ENCODE measurements at regions not wholly inside any gene's neighbourhood (a gene's known extent, or its start where the extent isn't known, plus 50 kb on each side); places are given as distances from the start of the nearest gene placed in this dataset.
"Not testable (repeated sequence)": the region's sequence is repeated elsewhere in the genome, so short reads cannot be mapped to it uniquely, and the experiment has no call there.

- TF ChIP-seq, protein P1, sequence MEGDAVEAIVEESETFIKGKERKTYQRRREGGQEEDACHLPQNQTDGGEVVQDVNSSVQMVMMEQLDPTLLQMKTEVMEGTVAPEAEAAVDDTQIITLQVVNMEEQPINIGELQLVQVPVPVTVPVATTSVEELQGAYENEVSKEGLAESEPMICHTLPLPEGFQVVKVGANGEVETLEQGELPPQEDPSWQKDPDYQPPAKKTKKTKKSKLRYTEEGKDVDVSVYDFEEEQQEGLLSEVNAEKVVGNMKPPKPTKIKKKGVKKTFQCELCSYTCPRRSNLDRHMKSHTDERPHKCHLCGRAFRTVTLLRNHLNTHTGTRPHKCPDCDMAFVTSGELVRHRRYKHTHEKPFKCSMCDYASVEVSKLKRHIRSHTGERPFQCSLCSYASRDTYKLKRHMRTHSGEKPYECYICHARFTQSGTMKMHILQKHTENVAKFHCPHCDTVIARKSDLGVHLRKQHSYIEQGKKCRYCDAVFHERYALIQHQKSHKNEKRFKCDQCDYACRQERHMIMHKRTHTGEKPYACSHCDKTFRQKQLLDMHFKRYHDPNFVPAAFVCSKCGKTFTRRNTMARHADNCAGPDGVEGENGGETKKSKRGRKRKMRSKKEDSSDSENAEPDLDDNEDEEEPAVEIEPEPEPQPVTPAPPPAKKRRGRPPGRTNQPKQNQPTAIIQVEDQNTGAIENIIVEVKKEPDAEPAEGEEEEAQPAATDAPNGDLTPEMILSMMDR (IDR thresholded peaks at IDR 0.05) = no peak
- Histone ChIP-seq H3K27me3 (no peaks in the 10 kb centered on the region), H3K36me3 (no peaks in the 10 kb centered on the region), H3K27ac (no peak overlapping the region), H3K9me3 (no peaks in the 10 kb centered on the region), H3K4me3 (no peak overlapping the region), H3K4me1 (no peaks in the 10 kb centered on the region)
- 74 to 80% methylated on average over 1 of the region's 1 CpG for WGBS, 2 donors
- intact Hi-C loops (cut with DNase I) = no loop called here
- ATAC-seq (no peak), DNase-seq (no peak), FAIRE-seq (no peak)
Measured at GRCh38 chr3:81868597-81868996, 107.2 kb upstream of the GBE1 start.

- WGBS, 2 donors = 76 to 83% methylated on average over 2 of the region's 2 CpGs
- FAIRE-seq = no peak
- ATAC-seq = no peak
Measured at GRCh38 chr3:81867875-81868274, 106.4 kb upstream of the GBE1 start.

DNA sequence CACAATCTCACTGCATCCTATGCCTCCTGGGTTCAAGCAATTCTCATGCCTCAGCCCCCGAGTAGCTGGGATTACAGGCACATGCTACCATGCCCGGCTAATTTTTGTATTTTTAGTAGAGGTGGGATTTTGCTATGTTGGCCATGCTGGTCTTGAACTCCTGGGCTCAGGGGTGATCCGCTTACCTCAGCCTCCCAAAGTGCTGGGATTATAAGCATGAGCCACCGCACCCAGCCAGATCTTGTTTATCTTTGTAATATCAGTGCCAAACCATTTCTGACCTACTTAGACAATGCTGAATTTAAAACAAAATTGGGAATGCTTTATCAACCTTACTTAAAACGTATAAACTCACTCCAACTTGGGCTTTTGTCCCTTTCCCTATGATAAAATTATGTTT lies 103.7 kb upstream of the GBE1 start:
- WGBS, 2 donors = 76 to 78% methylated on average over 5 of the region's 5 CpGs
- H3K4me1 ChIP-seq; FAIRE-seq; DNase-seq; H3K4me3 ChIP-seq; H3K9me3 ChIP-seq; H3K27ac ChIP-seq; intact Hi-C loops (cut with DNase I); H3K27me3 ChIP-seq; H3K36me3 ChIP-seq; ATAC-seq: not testable (repeated sequence)

More at GRCh38 chr3:81867875-81868274, 106.4 kb upstream of the GBE1 start:
- Histone ChIP-seq H3K27me3 (no peaks in the 10 kb centered on the region), H3K4me3 (no peak overlapping the region), H3K36me3 (no peaks in the 10 kb centered on the region), H3K9me3 (no peaks in the 10 kb centered on the region), H3K4me1 (no peaks in the 10 kb centered on the region), H3K27ac (no peak overlapping the region)
- TF ChIP-seq, protein P1 (IDR thresholded peaks at IDR 0.05) = no peak
- no peak for DNase-seq
- intact Hi-C loops (cut with DNase I) = no loop called here

GRCh38 chr3:81864272-81864671 lies 102.8 kb upstream of the GBE1 start:
- Histone ChIP-seq H3K4me3 (no peak overlapping the region), H3K27me3 (no peaks in the 10 kb centered on the region), H3K4me1 (no peaks in the 10 kb centered on the region), H3K27ac (no peak overlapping the region), H3K36me3 (no peaks in the 10 kb centered on the region), H3K9me3 (no peaks in the 10 kb centered on the region)
- DNase-seq (no peak), FAIRE-seq (no peak), ATAC-seq (no peak)
- TF ChIP-seq, protein P1 (IDR thresholded peaks at IDR 0.05) = no peak
- intact Hi-C loops (cut with DNase I) = no loop called here
- WGBS, 2 donors = 55 to 59% methylated on average over 7 of the region's 7 CpGs

DNA sequence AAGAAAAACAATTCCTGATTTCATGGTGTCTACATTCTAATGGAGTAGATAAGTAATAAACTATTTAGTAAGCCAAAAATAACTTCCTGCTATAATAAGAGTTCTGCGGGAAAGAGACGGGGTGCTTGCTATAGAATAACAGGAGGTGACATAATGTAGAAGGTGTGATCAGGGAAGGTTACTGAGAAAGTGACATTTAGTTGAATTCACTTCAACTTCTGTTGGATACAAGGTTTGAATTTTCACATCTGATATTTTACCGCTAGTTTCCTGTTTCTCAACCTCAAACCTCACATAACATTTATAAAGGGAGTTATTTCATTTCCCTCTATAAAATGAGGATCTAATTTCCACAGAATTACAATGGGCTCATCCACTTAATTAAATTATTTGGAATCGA lies 102.3 kb upstream of the GBE1 start:
- ATAC-seq (no peak), DNase-seq (no peak), FAIRE-seq (no peak)
- Histone ChIP-seq H3K27ac (no peak overlapping the region), H3K27me3 (no peaks in the 10 kb centered on the region), H3K4me3 (no peak overlapping the region), H3K4me1 (no peaks in the 10 kb centered on the region), H3K36me3 (no peaks in the 10 kb centered on the region), H3K9me3 (no peaks in the 10 kb centered on the region)
- 73 to 85% methylated on average over 4 of the region's 4 CpGs for WGBS, 2 donors
- intact Hi-C loops (cut with DNase I) = no loop called here
- TF ChIP-seq, protein P1 (IDR thresholded peaks at IDR 0.05) = no peak

GRCh38 chr3:81861593-81861992 lies 100.1 kb upstream of the GBE1 start:
- intact Hi-C loops (cut with DNase I) = no loop called here
- DNase-seq (no peak), ATAC-seq (no peak), FAIRE-seq (no peak)
- Histone ChIP-seq H3K9me3 (no peaks in the 10 kb centered on the region), H3K4me3 (no peak overlapping the region), H3K27me3 (no peaks in the 10 kb centered on the region), H3K36me3 (no peaks in the 10 kb centered on the region), H3K27ac (no peak overlapping the region), H3K4me1 (no peaks in the 10 kb centered on the region)
- TF ChIP-seq, protein P1 (IDR thresholded peaks at IDR 0.05) = no peak
- WGBS, 2 donors = 88 to 90% methylated on average over 1 of the region's 1 CpG

All from pancreas (tissue), 10 donors.